ENCODE measurements at regions not wholly inside any gene's neighbourhood (a gene's known extent, or its start where the extent isn't known, plus 50 kb on each side); places are given as distances from the start of the nearest gene placed in this dataset.
"Not testable (repeated sequence)": the region's sequence is repeated elsewhere in the genome, so short reads cannot be mapped to it uniquely, and the experiment has no call there.

- no peak for TF ChIP-seq CTCF (IDR thresholded peaks at IDR 0.05; ENCODE audit: unreplicated experiment)
- no peak for DNase-seq
- H3K4me1 Mint-ChIP-seq (ENCODE audit: low read depth, unreplicated experiment), result no peaks in the 10 kb centered on the region
- H3K4me3 Mint-ChIP-seq (ENCODE audit: low read depth, unreplicated experiment), result no peak overlapping the region
- H3K9me3 Mint-ChIP-seq (ENCODE audit: low read depth, unreplicated experiment), result no peaks in the 10 kb centered on the region
- no TSS peak for BruUV-seq (replicated peaks)
- H3K36me3 Mint-ChIP-seq (ENCODE audit: insufficient read depth, unreplicated experiment), result no peaks in the 10 kb centered on the region
- no peaks in the 10 kb centered on the region for H3K27me3 Mint-ChIP-seq (ENCODE audit: unreplicated experiment)
- CTCF ChIA-PET, result no interaction called here
- intact Hi-C loops (cut with micrococcal nuclease; ENCODE audit: unreplicated experiment), result no loop called here
- no peak overlapping the region for H3K27ac Mint-ChIP-seq (ENCODE audit: unreplicated experiment)
Measured at GRCh38 chr3:177795859-177796258, 598.6 kb upstream of the TBL1XR1 start.

DNA sequence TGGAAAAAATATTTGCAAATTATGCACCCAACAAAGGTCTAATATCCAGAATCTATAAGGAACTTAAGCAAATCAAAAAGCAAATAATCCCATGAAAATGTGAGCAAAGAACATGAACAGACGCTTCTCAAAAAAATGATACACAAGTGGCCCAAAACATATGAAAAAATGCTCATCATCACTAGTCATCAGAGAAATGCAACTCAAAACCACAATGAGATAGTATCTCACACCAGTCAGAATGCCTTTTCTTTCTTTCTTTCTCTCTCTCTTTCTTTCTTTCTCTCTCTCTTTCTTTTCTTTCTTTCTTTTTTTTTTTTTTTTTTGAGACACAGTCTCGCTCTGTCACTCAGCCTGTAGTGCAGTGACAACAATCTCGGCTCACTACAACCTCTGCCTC is 602.9 kb upstream of the TBL1XR1 start:
- CTCF ChIA-PET, result interaction anchor here (0.6 to 0.7 kb wide), 2 partner anchors 569 to 907 kb away, joined by 3 read pairs; no protein-coding TSS in a partner anchor
- H3K4me1 Mint-ChIP-seq (ENCODE audit: low read depth, unreplicated experiment); H3K9me3 Mint-ChIP-seq (ENCODE audit: low read depth, unreplicated experiment); H3K36me3 Mint-ChIP-seq (ENCODE audit: insufficient read depth, unreplicated experiment); intact Hi-C loops (cut with micrococcal nuclease; ENCODE audit: unreplicated experiment); H3K4me3 Mint-ChIP-seq (ENCODE audit: low read depth, unreplicated experiment); H3K27ac Mint-ChIP-seq (ENCODE audit: unreplicated experiment); H3K27me3 Mint-ChIP-seq (ENCODE audit: unreplicated experiment); BruUV-seq (replicated peaks); DNase-seq: not testable (repeated sequence)

DNA sequence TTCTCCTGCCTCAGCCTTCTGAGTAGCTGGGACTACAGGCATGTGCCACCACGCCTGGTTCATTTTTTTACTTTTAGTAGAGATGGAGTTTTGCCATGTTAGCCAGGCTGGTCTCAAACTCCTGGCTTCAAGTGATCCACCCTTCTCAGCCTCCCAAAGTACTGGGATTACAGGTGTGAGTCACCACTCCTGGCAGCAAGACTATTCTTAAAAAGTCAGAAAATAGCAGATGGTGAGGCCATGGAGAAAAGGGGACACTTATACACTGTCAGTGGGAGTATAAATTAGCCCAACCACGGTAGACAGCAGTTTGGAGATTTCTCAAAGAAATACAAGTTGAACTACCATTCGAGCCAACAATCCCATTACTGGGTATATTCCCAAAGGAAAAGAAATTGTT is 603.3 kb upstream of the TBL1XR1 start:
- no peaks in the 10 kb centered on the region for H3K4me1 Mint-ChIP-seq (ENCODE audit: low read depth, unreplicated experiment)

DNA sequence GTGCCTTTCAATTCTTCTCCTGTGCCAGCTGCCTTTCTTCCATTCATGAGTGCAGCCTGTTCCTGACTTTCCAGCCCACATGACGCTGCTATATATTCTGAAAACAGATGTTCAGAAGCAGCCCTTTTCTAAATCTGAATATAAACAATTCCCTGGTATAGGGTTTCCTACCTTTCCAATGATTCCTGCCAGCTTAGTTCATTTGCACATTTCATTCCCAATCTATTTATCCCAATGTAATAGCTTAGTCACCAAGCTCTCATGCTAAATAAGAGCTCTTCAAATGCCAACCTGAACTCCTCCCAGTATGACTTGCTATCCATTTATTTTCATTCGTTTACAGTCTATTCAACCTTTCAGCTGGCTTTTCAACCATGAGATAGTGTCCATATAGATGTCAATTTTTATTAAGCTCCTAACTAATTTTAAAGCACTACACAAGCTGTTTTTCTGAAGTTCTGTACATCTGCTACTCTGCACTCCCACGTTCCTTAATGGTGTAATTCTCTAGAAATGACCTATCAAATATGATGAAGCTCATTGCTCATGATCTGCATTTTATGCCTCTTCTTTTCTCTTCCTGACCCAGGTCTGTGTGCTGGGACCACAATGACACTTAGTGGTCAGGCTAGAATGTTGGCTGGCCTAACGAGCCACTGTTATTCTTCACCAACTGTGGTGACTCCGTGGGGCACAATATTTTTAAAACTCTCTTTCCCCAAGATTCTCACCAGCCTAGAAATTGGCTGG is 605.0 kb upstream of the TBL1XR1 start:
- H3K9me3 Mint-ChIP-seq (ENCODE audit: low read depth, unreplicated experiment), result no peaks in the 10 kb centered on the region
- no peak overlapping the region for H3K4me3 Mint-ChIP-seq (ENCODE audit: low read depth, unreplicated experiment)
- H3K27me3 Mint-ChIP-seq (ENCODE audit: unreplicated experiment), result no peaks in the 10 kb centered on the region
- CTCF ChIA-PET, result interaction anchor here (0.6 to 1.4 kb wide), 2 partner anchors 23 to 25 kb away, joined by 3 to 4 read pairs; no protein-coding TSS in a partner anchor
- TF ChIP-seq CTCF (IDR thresholded peaks at IDR 0.05; ENCODE audit: unreplicated experiment), result no peak
- no TSS peak for BruUV-seq (replicated peaks)
- H3K27ac Mint-ChIP-seq (ENCODE audit: unreplicated experiment), result no peak overlapping the region
- no peak for DNase-seq
- no peaks in the 10 kb centered on the region for H3K4me1 Mint-ChIP-seq (ENCODE audit: low read depth, unreplicated experiment)
- no peaks in the 10 kb centered on the region for H3K36me3 Mint-ChIP-seq (ENCODE audit: insufficient read depth, unreplicated experiment)
- intact Hi-C loops (cut with micrococcal nuclease; ENCODE audit: unreplicated experiment), result no loop called here

More for the DNA sequence above, 603.3 kb upstream of the TBL1XR1 start:
- DNase-seq, result no peak
- Mint-ChIP-seq H3K27me3 (ENCODE audit: unreplicated experiment) (no peaks in the 10 kb centered on the region), H3K27ac (ENCODE audit: unreplicated experiment) (no peak overlapping the region), H3K9me3 (ENCODE audit: low read depth, unreplicated experiment) (no peaks in the 10 kb centered on the region), H3K4me3 (ENCODE audit: low read depth, unreplicated experiment) (no peak overlapping the region), H3K36me3 (ENCODE audit: insufficient read depth, unreplicated experiment) (no peaks in the 10 kb centered on the region)
- CTCF ChIA-PET, result interaction anchor here (0.6 to 0.7 kb wide), 2 partner anchors 568 to 908 kb away, joined by 3 read pairs; no protein-coding TSS in a partner anchor
- BruUV-seq (replicated peaks), result no TSS peak
- TF ChIP-seq CTCF (IDR thresholded peaks at IDR 0.05; ENCODE audit: unreplicated experiment), result no peak
- intact Hi-C loops (cut with micrococcal nuclease; ENCODE audit: unreplicated experiment), result no loop called here

GRCh38 chr3:177803500-177803899 is 606.2 kb upstream of the TBL1XR1 start:
- no peak for TF ChIP-seq CTCF (IDR thresholded peaks at IDR 0.05; ENCODE audit: unreplicated experiment)
- DNase-seq, result no peak
- no peaks in the 10 kb centered on the region for H3K27me3 Mint-ChIP-seq (ENCODE audit: unreplicated experiment)
- H3K4me3 Mint-ChIP-seq (ENCODE audit: low read depth, unreplicated experiment), result no peak overlapping the region
- CTCF ChIA-PET, result no interaction called here
- no peak overlapping the region for H3K27ac Mint-ChIP-seq (ENCODE audit: unreplicated experiment)
- no peaks in the 10 kb centered on the region for H3K4me1 Mint-ChIP-seq (ENCODE audit: low read depth, unreplicated experiment)
- BruUV-seq (replicated peaks), result no TSS peak
- peaks cover 3% of the 10 kb centered on the region for H3K9me3 Mint-ChIP-seq (ENCODE audit: low read depth, unreplicated experiment)
- no peaks in the 10 kb centered on the region for H3K36me3 Mint-ChIP-seq (ENCODE audit: insufficient read depth, unreplicated experiment)
- intact Hi-C loops (cut with micrococcal nuclease; ENCODE audit: unreplicated experiment), result no loop called here

Data from Calu3 (cell line).